PC-3 (cell line): ENCODE measurements at regions not wholly inside any gene's neighbourhood (a gene's known extent, or its start where the extent isn't known, plus 50 kb on each side); places are given as distances from the start of the nearest gene placed in this dataset.

Experiments
- ATAC-seq: fragments of 200-7000 bp; cut with Tn5 transposase; 2 replicates; pipeline ENCODE4 v1.9.1; 2020; ENCODE audit warnings: mild to moderate bottlenecking, moderate library complexity
- BruUV-seq: library from RNA; stranded (reverse); fragments of 400-500 nt; replicated peaks from 2 replicates; lab custom pipeline; 2021; lab: Mats Ljungman, UMichigan
- CTCF ChIA-PET: fragments of 300-600 bp; sonication (Branson Sonifier 250); formaldehyde crosslinking; loops from one replicate; lab custom pipeline; 2022; ENCODE audit warnings: antibody characterized with exemption; lab: Charles Lee
- POLR2A ChIA-PET: fragments of 300-600 bp; sonication (Branson Sonifier 250); formaldehyde crosslinking; loops from one replicate; lab custom pipeline; 2022; ENCODE audit warnings: antibody characterized with exemption; ENCODE audit not compliant: unreplicated experiment; lab: Charles Lee
- DNase-seq: peaks from one replicate; pipeline ENCODE4 v3.0.0-alpha.2; 2015
- H2AFZ ChIP-seq: fragments of 300-600 bp; sonication (generic); 2 replicates; pipeline ENCODE4 v1.6.0; 2016; ENCODE audit warnings: antibody characterized with exemption, low read length
- H3F3A ChIP-seq: fragments of 300-600 bp; sonication (generic); one replicate; pipeline ENCODE4 v1.6.0; 2017; ENCODE audit warnings: antibody characterized with exemption, low read length, control low read depth, mild to moderate bottlenecking; ENCODE audit not compliant: unreplicated experiment
- H3K27ac ChIP-seq: fragments of 300-600 bp; sonication (generic); 2 replicates; pipeline ENCODE4 v1.5.1; 2016; ENCODE audit warnings: mild to moderate bottlenecking, low read length
- H3K27me3 ChIP-seq: fragments of 300-600 bp; sonication (generic); 2 replicates; pipeline ENCODE4 v1.6.1; 2016; ENCODE audit warnings: low read length, mixed read lengths
- H3K36me3 ChIP-seq: fragments of 300-600 bp; sonication (generic); 2 replicates; pipeline ENCODE4 v1.6.1; 2016; ENCODE audit warnings: low read depth, mixed run types, low read length, mixed read lengths
- H3K4me1 ChIP-seq: fragments of 300-600 bp; sonication (generic); 2 replicates; pipeline ENCODE4 v1.5.1; 2016; ENCODE audit warnings: low read length; ENCODE audit not compliant: insufficient read depth
- H3K4me2 ChIP-seq: fragments of 300-600 bp; sonication (generic); 2 replicates; pipeline ENCODE4 v1.6.0; 2016; ENCODE audit warnings: low read length
- H3K4me3 ChIP-seq: fragments of 300-600 bp; sonication (generic); 2 replicates; pipeline ENCODE4 v1.5.1; 2016; ENCODE audit warnings: mild to moderate bottlenecking, low read length, mixed read lengths
- H3K79me2 ChIP-seq: fragments of 300-600 bp; sonication (generic); 2 replicates; pipeline ENCODE4 v1.6.1; 2017; ENCODE audit warnings: low read length, mixed read lengths
- H3K9ac ChIP-seq: fragments of 300-600 bp; sonication (generic); 2 replicates; pipeline ENCODE4 v1.6.0; 2016; ENCODE audit warnings: mild to moderate bottlenecking, low read length
- H3K9me2 ChIP-seq: fragments of 300-600 bp; sonication (generic); replicated peaks from 2 replicates; pipeline ENCODE4 v1.6.1; 2016; ENCODE audit warnings: mixed run types, low read length, mixed read lengths
- H3K9me3 ChIP-seq: fragments of 300-600 bp; sonication (generic); 2 replicates; pipeline ENCODE4 v1.6.1; 2016; ENCODE audit warnings: low read length, mixed read lengths
- H4K20me1 ChIP-seq: fragments of 300-600 bp; sonication (generic); 2 replicates; pipeline ENCODE4 v1.6.1; 2016; ENCODE audit warnings: low read length, mixed read lengths
- EZH2 ChIP-seq: fragments of 300-600 bp; sonication (generic); IDR thresholded peaks from one replicate; pipeline ENCODE4 v1.6.1; 2017; ENCODE audit warnings: antibody characterized with exemption, mild to moderate bottlenecking, low read length; ENCODE audit not compliant: unreplicated experiment
- EZH2phosphoT487 ChIP-seq: fragments of 300-600 bp; sonication (generic); IDR thresholded peaks from 2 replicates; pipeline ENCODE4 v1.6.1; 2018; ENCODE audit warnings: mild to moderate bottlenecking, antibody characterized with exemption, low read length, borderline replicate concordance
- intact Hi-C: fragments of 100-400 bp; cut with micrococcal nuclease; formaldehyde crosslinking; loops from 2 replicates; pipeline ENCODE4 v1.9.0; 2023
- TF ChIP-seq, protein P1 (sequence below): fragments of 300-600 bp; sonication (generic); conservative IDR thresholded peaks from 2 replicates; pipeline ENCODE4 v1.5.1; 2017; ENCODE audit warnings: antibody characterized with exemption, low read depth, mild to moderate bottlenecking, low read length

- no peaks in the 10 kb centered on the region for H3K27me3 ChIP-seq
- H2AFZ ChIP-seq: no peak overlapping the region
- intact Hi-C loops: no loop called here
- H4K20me1 ChIP-seq: no peaks in the 10 kb centered on the region
- no peak overlapping the region for H3K27ac ChIP-seq
- no peaks in the 10 kb centered on the region for H3K4me1 ChIP-seq
- no peak for TF ChIP-seq EZH2
- TF ChIP-seq EZH2phosphoT487: no peak
- TF ChIP-seq, protein P1, sequence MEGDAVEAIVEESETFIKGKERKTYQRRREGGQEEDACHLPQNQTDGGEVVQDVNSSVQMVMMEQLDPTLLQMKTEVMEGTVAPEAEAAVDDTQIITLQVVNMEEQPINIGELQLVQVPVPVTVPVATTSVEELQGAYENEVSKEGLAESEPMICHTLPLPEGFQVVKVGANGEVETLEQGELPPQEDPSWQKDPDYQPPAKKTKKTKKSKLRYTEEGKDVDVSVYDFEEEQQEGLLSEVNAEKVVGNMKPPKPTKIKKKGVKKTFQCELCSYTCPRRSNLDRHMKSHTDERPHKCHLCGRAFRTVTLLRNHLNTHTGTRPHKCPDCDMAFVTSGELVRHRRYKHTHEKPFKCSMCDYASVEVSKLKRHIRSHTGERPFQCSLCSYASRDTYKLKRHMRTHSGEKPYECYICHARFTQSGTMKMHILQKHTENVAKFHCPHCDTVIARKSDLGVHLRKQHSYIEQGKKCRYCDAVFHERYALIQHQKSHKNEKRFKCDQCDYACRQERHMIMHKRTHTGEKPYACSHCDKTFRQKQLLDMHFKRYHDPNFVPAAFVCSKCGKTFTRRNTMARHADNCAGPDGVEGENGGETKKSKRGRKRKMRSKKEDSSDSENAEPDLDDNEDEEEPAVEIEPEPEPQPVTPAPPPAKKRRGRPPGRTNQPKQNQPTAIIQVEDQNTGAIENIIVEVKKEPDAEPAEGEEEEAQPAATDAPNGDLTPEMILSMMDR: no peak
- no TSS peak for BruUV-seq
- no peaks in the 10 kb centered on the region for H3K9me3 ChIP-seq
- ChIA-PET POLR2A (no interaction called here), CTCF (no interaction called here)
- no peaks in the 10 kb centered on the region for H3F3A ChIP-seq
- H3K9ac ChIP-seq: no peak overlapping the region
- H3K9me2 ChIP-seq: no peaks in the 10 kb centered on the region
- H3K36me3 ChIP-seq: no peaks in the 10 kb centered on the region
- DNase-seq (no peak), ATAC-seq (no peak)
- H3K4me2 ChIP-seq: no peak overlapping the region
- no peaks in the 10 kb centered on the region for H3K79me2 ChIP-seq
- no peak overlapping the region for H3K4me3 ChIP-seq
Observed at GRCh38 chr4:175456131-175456530, 355.9 kb downstream of the GPM6A start.

- Histone ChIP-seq H3K27me3 (no peaks in the 10 kb centered on the region), H3K9ac (no peak overlapping the region), H3K4me2 (no peak overlapping the region), H3K4me1 (no peaks in the 10 kb centered on the region), H3F3A (no peaks in the 10 kb centered on the region), H3K79me2 (no peaks in the 10 kb centered on the region), H4K20me1 (no peaks in the 10 kb centered on the region), H2AFZ (no peak overlapping the region), H3K36me3 (no peaks in the 10 kb centered on the region), H3K4me3 (no peak overlapping the region), H3K9me3 (no peaks in the 10 kb centered on the region), H3K27ac (no peak overlapping the region), H3K9me2 (no peaks in the 10 kb centered on the region)
- CTCF ChIA-PET: no interaction called here
- TF ChIP-seq EZH2 (no peak), EZH2phosphoT487 (no peak)
- TF ChIP-seq, protein P1: no peak
- DNase-seq (peak; percentile 32), ATAC-seq (no peak)
- intact Hi-C loops: no loop called here
- POLR2A ChIA-PET: no interaction called here
- no TSS peak for BruUV-seq
Observed at GRCh38 chr4:175457956-175458355, 354.1 kb downstream of the GPM6A start.

- TF ChIP-seq, protein P1: no peak
- TF ChIP-seq EZH2phosphoT487 (no peak), EZH2 (no peak)
- Histone ChIP-seq H3K36me3 (no peaks in the 10 kb centered on the region), H3K9me2 (no peaks in the 10 kb centered on the region), H2AFZ (no peak overlapping the region), H4K20me1 (no peaks in the 10 kb centered on the region), H3K27me3 (no peaks in the 10 kb centered on the region), H3K9ac (no peak overlapping the region), H3K79me2 (no peaks in the 10 kb centered on the region), H3F3A (no peaks in the 10 kb centered on the region), H3K27ac (no peak overlapping the region), H3K4me3 (no peak overlapping the region), H3K4me1 (no peaks in the 10 kb centered on the region), H3K9me3 (no peaks in the 10 kb centered on the region), H3K4me2 (no peak overlapping the region)
- ATAC-seq: no peak
- no TSS peak for BruUV-seq
- ChIA-PET POLR2A (no interaction called here), CTCF (no interaction called here)
- no peak for DNase-seq
- intact Hi-C loops: no loop called here
Observed at GRCh38 chr4:175459571-175459970, 352.5 kb downstream of the GPM6A start.
